Uterus (tissue), 3 donors: ENCODE measurements at regions not wholly inside any gene's neighbourhood (a gene's known extent, or its start where the extent isn't known, plus 50 kb on each side); places are given as distances from the start of the nearest gene placed in this dataset.
"Not testable (repeated sequence)": the region's sequence is repeated elsewhere in the genome, so short reads cannot be mapped to it uniquely, and the experiment has no call there.

Source experiments
- DNase-seq, 2 donors: peaks; one replicate each; pipeline ENCODE4 v3.0.0-alpha.2; 2019 to 2020
- H3K27ac ChIP-seq, 2 donors: fragments of 200-600 bp; sonication (generic); 1 replicate in 1 of 2; 2 replicates in 1 of 2; pipeline ENCODE4 v1.5.1; 2016 to 2018
- H3K27me3 ChIP-seq, 2 donors: fragments of 200-600 bp; sonication (generic); one replicate each; pipeline ENCODE4 v1.5.1; 2018 to 2019; ENCODE audit warnings: control low read depth in 1 of 2
- H3K36me3 ChIP-seq, 2 donors: fragments of 200-600 bp; sonication (generic); one replicate each; pipeline ENCODE4 v1.5.1; 2019; ENCODE audit warnings: control low read depth in 1 of 2
- H3K4me1 ChIP-seq, 2 donors: fragments of 200-600 bp; sonication (generic); one replicate each; pipeline ENCODE4 v1.5.1; 2018 to 2019; ENCODE audit warnings: control low read depth in 1 of 2
- H3K4me3 ChIP-seq, 2 donors: fragments of 200-600 bp; sonication (generic); 1 replicate in 1 of 2; 2 replicates in 1 of 2; pipeline ENCODE4 v1.5.1; 2018 to 2019; ENCODE audit warnings: mild to moderate bottlenecking in 1 of 2
- H3K9me3 ChIP-seq, 2 donors: fragments of 200-600 bp; sonication (generic); one replicate each; pipeline ENCODE4 v1.5.1; 2019; ENCODE audit warnings: control low read depth in 1 of 2
- CTCF ChIP-seq, 4 experiments: fragments of 200-600 bp in 2 of 4; fragments of 450-650 bp in 2 of 4; sonication (generic) in 2 of 4; IDR thresholded peaks; one replicate each; pipeline ENCODE4 v1.5.1; 2016 to 2019; ENCODE audit warnings: antibody characterized with exemption in 4 of 4, mild to moderate bottlenecking in 2 of 4, moderate library complexity in 1 of 4
- POLR2A ChIP-seq, 2 donors: fragments of 450-650 bp; IDR thresholded peaks; one replicate each; pipeline ENCODE4 v1.6.1; 2016; ENCODE audit warnings: antibody characterized with exemption in 2 of 2, mild to moderate bottlenecking in 1 of 2, moderate library complexity in 1 of 2
- intact Hi-C: fragments of 100-400 bp; cut with DNase I; formaldehyde crosslinking; loops from one replicate; pipeline ENCODE4 v1.15.1; 2023; ENCODE audit warnings: low total_unique reads
- donor health status: DM: yes; HTN: yes; CAD: no.

- no peaks in the 10 kb centered on the region for H3K27me3 ChIP-seq
- H3K4me3 ChIP-seq, result no peak overlapping the region
- TF ChIP-seq CTCF (IDR thresholded peaks at IDR 0.05) (no peak), POLR2A (IDR thresholded peaks at IDR 0.05) (no peak)
- H3K36me3 ChIP-seq, result peaks cover 0 to 3% of the 10 kb centered on the region in 2 donors
- H3K4me1 ChIP-seq, result no peaks in the 10 kb centered on the region
- H3K9me3 ChIP-seq, result no peaks in the 10 kb centered on the region
- H3K27ac ChIP-seq, result no peak overlapping the region
- intact Hi-C loops, result no loop called here
- no peak for DNase-seq
These were observed 377.2 kb downstream of the RAP2B start for GRCh38 chr3:153539263-153539662.

- intact Hi-C loops, result no loop called here
- H3K36me3 ChIP-seq, result peaks cover 0 to 2% of the 10 kb centered on the region in 2 donors
- H3K27me3 ChIP-seq, result no peaks in the 10 kb centered on the region
- TF ChIP-seq POLR2A (IDR thresholded peaks at IDR 0.05), result no peak
- no peak for TF ChIP-seq CTCF (IDR thresholded peaks at IDR 0.05)
- no peak for DNase-seq
- H3K27ac ChIP-seq, result no peak overlapping the region
- H3K4me1 ChIP-seq, result no peaks in the 10 kb centered on the region
- H3K9me3 ChIP-seq, result no peaks in the 10 kb centered on the region
- no peak overlapping the region for H3K4me3 ChIP-seq
These were observed 383.4 kb downstream of the RAP2B start for GRCh38 chr3:153545471-153545870.

GRCh38 chr3:153547970-153548369 lies 385.9 kb downstream of the RAP2B start:
- intact Hi-C loops, result no loop called here
- no peak for DNase-seq
- no peak overlapping the region for H3K4me3 ChIP-seq
- H3K36me3 ChIP-seq, result no peaks in the 10 kb centered on the region
- TF ChIP-seq POLR2A (IDR thresholded peaks at IDR 0.05) (no peak), CTCF (IDR thresholded peaks at IDR 0.05) (no peak)
- no peak overlapping the region for H3K27ac ChIP-seq
- no peaks in the 10 kb centered on the region for H3K9me3 ChIP-seq
- H3K4me1 ChIP-seq, result no peaks in the 10 kb centered on the region
- no peaks in the 10 kb centered on the region for H3K27me3 ChIP-seq

- H3K4me1 ChIP-seq, DNase-seq, H3K27me3 ChIP-seq, intact Hi-C loops, H3K4me3 ChIP-seq, H3K27ac ChIP-seq, H3K9me3 ChIP-seq, H3K36me3 ChIP-seq: not testable (repeated sequence)
These were observed 387.7 kb downstream of the RAP2B start for GRCh38 chr3:153549686-153550085.

GRCh38 chr3:153551536-153552285 lies 389.7 kb downstream of the RAP2B start:
- Histone ChIP-seq H3K27me3 (no peaks in the 10 kb centered on the region), H3K4me1 (no peaks in the 10 kb centered on the region), H3K9me3 (no peaks in the 10 kb centered on the region), H3K27ac (no peak overlapping the region), H3K4me3 (no peak overlapping the region), H3K36me3 (no peaks in the 10 kb centered on the region)
- intact Hi-C loops, result no loop called here
- DNase-seq, result no peak
- TF ChIP-seq POLR2A (IDR thresholded peaks at IDR 0.05) (no peak), CTCF (IDR thresholded peaks at IDR 0.05) (no peak)
